Psoas muscle (tissue), 7 donors: ENCODE measurements at regions not wholly inside any gene's neighbourhood (a gene's known extent, or its start where the extent isn't known, plus 50 kb on each side); places are given as distances from the start of the nearest gene placed in this dataset.

Experiments used
- ATAC-seq, 4 donors: fragments of 200-7000 bp; cut with Tn5 transposase; one replicate each; pipeline ENCODE4 v1.9.1; 2020; ENCODE audit warnings: moderate library complexity in 3 of 4, mild to moderate bottlenecking in 2 of 4
- DNase-seq, 2 donors: peaks; one replicate each; pipeline ENCODE4 v3.0.0-alpha.2; 2020
- H3K27ac ChIP-seq: fragments of 200-600 bp; one replicate; pipeline ENCODE4 v1.8.0; 2022
- H3K27me3 ChIP-seq, 3 donors: fragments of 200-600 bp in 1 of 3; one replicate each; pipeline versions ENCODE4 v1.6.1 to v1.8.0; 2013 to 2022; ENCODE audit warnings: low read length in 2 of 3, mild to moderate bottlenecking in 2 of 3, moderate library complexity in 1 of 3; ENCODE audit not compliant: insufficient read depth in 3 of 3
- H3K36me3 ChIP-seq, 2 donors: fragments of 200-600 bp in 1 of 2; one replicate each; pipeline versions ENCODE4 v1.6.1 to v1.8.0; 2013 to 2022; ENCODE audit warnings: low read depth in 1 of 2, mild to moderate bottlenecking in 1 of 2, moderate library complexity in 1 of 2; ENCODE audit not compliant: insufficient read depth in 1 of 2
- H3K4me1 ChIP-seq: fragments of 200-600 bp; one replicate; pipeline ENCODE4 v1.8.0; 2022
- H3K4me3 ChIP-seq: fragments of 200-600 bp; one replicate; pipeline ENCODE4 v1.8.0; 2022; ENCODE audit warnings: mild to moderate bottlenecking
- H3K9me3 ChIP-seq: fragments of 200-600 bp; one replicate; pipeline ENCODE4 v1.8.0; 2022
- WGBS, 3 donors: extraction: QIAGEN DNeasy Blood & Tissue Kit; methylation state at CpG; one replicate each; pipeline versions ENCODE4 v1.1.6 to v1.1.7; 2013; 5-methylcytosine and 5-hydroxymethylcytosine counted together
- intact Hi-C, 2 donors: fragments of 100-400 bp; cut with DNase I; formaldehyde crosslinking; loops; one replicate each; pipeline versions ENCODE4 v1.11.0 to v1.14.2; 2022
- TF ChIP-seq, protein P1 (sequence below): fragments of 200-600 bp; IDR thresholded peaks from one replicate; pipeline ENCODE4 v1.8.0; 2022; ENCODE audit warnings: antibody characterized with exemption
- donor health status: healthy with polysubstance abuse.
- donor health status: DM: no; HTN: no; CAD: no; lungs with moderate emphysema.
- donor health status: Bipolar disorder and iron deficiency.
- donor health status: healthy.
- donor health status: DM: yes; HTN: yes; CAD: no.
- donor health status: DM: no; HTN: no; CAD: no.
- donor health status: DM: yes; HTN: yes; CAD: no.

GRCh38 chr3:76266511-76266910 lies 481.2 kb upstream of the ZNF717 start:
- TF ChIP-seq, protein P1, sequence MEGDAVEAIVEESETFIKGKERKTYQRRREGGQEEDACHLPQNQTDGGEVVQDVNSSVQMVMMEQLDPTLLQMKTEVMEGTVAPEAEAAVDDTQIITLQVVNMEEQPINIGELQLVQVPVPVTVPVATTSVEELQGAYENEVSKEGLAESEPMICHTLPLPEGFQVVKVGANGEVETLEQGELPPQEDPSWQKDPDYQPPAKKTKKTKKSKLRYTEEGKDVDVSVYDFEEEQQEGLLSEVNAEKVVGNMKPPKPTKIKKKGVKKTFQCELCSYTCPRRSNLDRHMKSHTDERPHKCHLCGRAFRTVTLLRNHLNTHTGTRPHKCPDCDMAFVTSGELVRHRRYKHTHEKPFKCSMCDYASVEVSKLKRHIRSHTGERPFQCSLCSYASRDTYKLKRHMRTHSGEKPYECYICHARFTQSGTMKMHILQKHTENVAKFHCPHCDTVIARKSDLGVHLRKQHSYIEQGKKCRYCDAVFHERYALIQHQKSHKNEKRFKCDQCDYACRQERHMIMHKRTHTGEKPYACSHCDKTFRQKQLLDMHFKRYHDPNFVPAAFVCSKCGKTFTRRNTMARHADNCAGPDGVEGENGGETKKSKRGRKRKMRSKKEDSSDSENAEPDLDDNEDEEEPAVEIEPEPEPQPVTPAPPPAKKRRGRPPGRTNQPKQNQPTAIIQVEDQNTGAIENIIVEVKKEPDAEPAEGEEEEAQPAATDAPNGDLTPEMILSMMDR = no peak
- Histone ChIP-seq H3K27me3 (no peaks in the 10 kb centered on the region), H3K27ac (no peak overlapping the region), H3K36me3 (no peaks in the 10 kb centered on the region), H3K9me3 (no peaks in the 10 kb centered on the region), H3K4me3 (no peak overlapping the region), H3K4me1 (no peaks in the 10 kb centered on the region)
- ATAC-seq (no peak), DNase-seq (no peak)
- intact Hi-C loops = no loop called here
- 49 to 65% (median 58%) methylated on average over 1 of the region's 1 CpG for WGBS, 3 donors

- no peak for ATAC-seq
- DNase-seq = no peak
- intact Hi-C loops = no loop called here
- Histone ChIP-seq H3K4me1 (no peaks in the 10 kb centered on the region), H3K36me3 (no peaks in the 10 kb centered on the region), H3K27me3 (no peaks in the 10 kb centered on the region), H3K27ac (no peak overlapping the region), H3K9me3 (no peaks in the 10 kb centered on the region), H3K4me3 (no peak overlapping the region)
- TF ChIP-seq, protein P1 = no peak
- WGBS, 3 donors = 42 to 57% (median 55%) methylated on average over 4 of the region's 4 CpGs
These were observed 482.6 kb upstream of the ZNF717 start for GRCh38 chr3:76267851-76268380.

- Histone ChIP-seq H3K36me3 (no peaks in the 10 kb centered on the region), H3K27me3 (no peaks in the 10 kb centered on the region), H3K27ac (no peak overlapping the region), H3K4me3 (no peak overlapping the region), H3K9me3 (no peaks in the 10 kb centered on the region), H3K4me1 (no peaks in the 10 kb centered on the region)
- ATAC-seq (no peak), DNase-seq (no peak)
- TF ChIP-seq, protein P1 = no peak
- intact Hi-C loops = no loop called here
- WGBS, 3 donors = 83 to 90% (median 87%) methylated on average over 9 of the region's 9 CpGs
These were observed 508.5 kb upstream of the ZNF717 start for GRCh38 chr3:76293856-76294255.

- no peak for DNase-seq
- whole genome bisulfite sequencing, 3 donors = 70 to 76% (median 76%) methylated on average over 2 of the region's 2 CpGs
- no peak for ATAC-seq
- no peak overlapping the region for H3K4me3 ChIP-seq
- H3K27ac ChIP-seq = no peak overlapping the region
- no peaks in the 10 kb centered on the region for H3K9me3 ChIP-seq
- intact Hi-C loops = no loop called here
- no peaks in the 10 kb centered on the region for H3K36me3 ChIP-seq
- H3K4me1 ChIP-seq = no peaks in the 10 kb centered on the region
- TF ChIP-seq, protein P1 = no peak
- H3K27me3 ChIP-seq = no peaks in the 10 kb centered on the region
These were observed 515.4 kb upstream of the ZNF717 start for GRCh38 chr3:76300746-76301145.

DNA sequence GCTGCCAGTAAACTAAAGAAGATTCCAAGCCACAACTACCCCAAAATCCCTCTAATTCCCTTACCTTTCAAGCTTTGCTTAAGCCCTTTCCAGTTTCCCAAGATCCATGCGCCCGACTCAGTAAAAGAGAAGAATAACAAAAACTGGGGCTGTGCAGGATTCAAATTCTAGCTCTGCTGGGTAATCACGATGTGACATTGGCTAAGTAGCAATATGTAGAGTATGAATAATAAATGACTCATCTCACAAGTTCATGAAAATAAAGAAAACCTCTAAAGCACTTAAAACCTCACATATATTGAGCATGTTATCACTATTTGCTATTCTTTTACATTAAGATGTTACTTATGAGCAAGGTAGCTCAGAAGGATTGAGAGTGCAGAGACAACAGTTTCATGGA lies 522.2 kb upstream of the ZNF717 start:
- ATAC-seq = no peak
- H3K4me1 ChIP-seq = no peaks in the 10 kb centered on the region
- no peak overlapping the region for H3K4me3 ChIP-seq
- H3K9me3 ChIP-seq = no peaks in the 10 kb centered on the region
- H3K36me3 ChIP-seq = no peaks in the 10 kb centered on the region
- no peak overlapping the region for H3K27ac ChIP-seq
- TF ChIP-seq, protein P1 = no peak
- DNase-seq = no peak
- no peaks in the 10 kb centered on the region for H3K27me3 ChIP-seq
- intact Hi-C loops = no loop called here
- 83 to 93% (median 85%) methylated on average over 3 of the region's 3 CpGs for WGBS, 3 donors
